Mucosa of descending colon (tissue), 3 donors: ENCODE measurements at regions not wholly inside any gene's neighbourhood (a gene's known extent, or its start where the extent isn't known, plus 50 kb on each side); places are given as distances from the start of the nearest gene placed in this dataset.

Experiments used
- ATAC-seq: fragments of 200-7000 bp; cut with Tn5 transposase; one replicate; pipeline ENCODE4 v1.9.1; 2020; ENCODE audit warnings: mild to moderate bottlenecking, moderate library complexity
- DNase-seq, 3 donors: peaks; one replicate each; pipeline ENCODE4 v3.0.0-alpha.2; 2020
- H3K36me3 ChIP-seq: fragments of 200-600 bp; one replicate; pipeline ENCODE4 v1.8.0; 2021; ENCODE audit warnings: low read depth, mild to moderate bottlenecking
- H3K4me1 ChIP-seq: fragments of 200-600 bp; one replicate; pipeline ENCODE4 v1.8.0; 2021; ENCODE audit warnings: low read depth, mild to moderate bottlenecking
- H3K4me3 ChIP-seq: fragments of 200-600 bp; one replicate; pipeline ENCODE4 v1.8.0; 2021; ENCODE audit warnings: mild to moderate bottlenecking
- H3K9me3 ChIP-seq: fragments of 200-600 bp; one replicate; pipeline ENCODE4 v1.8.0; 2021; ENCODE audit warnings: mild to moderate bottlenecking
- intact Hi-C, 2 donors: fragments of 100-400 bp; cut with DNase I in 1 of 2; cut with micrococcal nuclease in 1 of 2; formaldehyde crosslinking; loops; one replicate each; pipeline versions ENCODE4 v1.11.0 to v1.11.1; 2022; cut with DNase I, micrococcal nuclease
- TF ChIP-seq, protein P1 (sequence below): fragments of 200-600 bp; IDR thresholded peaks from one replicate; pipeline ENCODE4 v1.8.0; 2022; ENCODE audit warnings: antibody characterized with exemption, mild to moderate bottlenecking
- donor health status: DM: no; HTN: no; CAD: no; lungs with moderate emphysema.
- donor health status: DM: no; HTN: no; CAD: no.
- donor health status: DM: no; HTN: yes; CAD: no.

DNA sequence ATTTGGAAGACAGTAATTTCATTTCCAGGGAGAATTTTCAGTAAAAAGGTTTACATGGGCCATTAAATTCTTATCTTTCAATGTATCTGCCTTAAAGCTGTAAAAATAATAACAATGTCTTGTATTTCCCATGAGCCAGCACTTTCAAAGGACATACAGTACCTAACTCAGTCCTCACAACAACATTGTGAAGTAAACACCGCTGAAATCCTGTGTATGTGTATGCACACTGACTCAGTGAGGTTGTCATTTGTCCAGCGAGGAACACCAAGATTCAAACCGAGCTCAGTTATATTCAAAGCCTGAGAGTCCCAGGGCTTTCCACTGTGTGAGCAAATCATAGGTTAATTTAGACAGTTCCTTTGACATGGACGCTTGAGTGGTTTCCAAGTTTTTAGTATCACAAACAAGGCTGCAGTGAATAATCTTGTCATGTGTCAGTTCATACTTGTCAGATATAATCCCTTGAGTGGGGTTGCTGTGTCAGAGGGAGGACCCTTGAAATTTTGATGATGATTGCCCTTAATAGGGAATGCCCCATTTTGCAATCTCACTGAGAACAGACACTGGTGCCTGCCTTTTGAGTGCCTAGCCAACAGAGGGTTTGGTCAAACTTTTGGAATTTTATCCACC, 50.0 kb upstream of the SLC22A23 start:
- no peak for DNase-seq
- Histone ChIP-seq H3K4me1 (no peaks in the 10 kb centered on the region), H3K9me3 (no peaks in the 10 kb centered on the region), H3K36me3 (no peaks in the 10 kb centered on the region), H3K4me3 (no peak overlapping the region)
- TF ChIP-seq, protein P1, sequence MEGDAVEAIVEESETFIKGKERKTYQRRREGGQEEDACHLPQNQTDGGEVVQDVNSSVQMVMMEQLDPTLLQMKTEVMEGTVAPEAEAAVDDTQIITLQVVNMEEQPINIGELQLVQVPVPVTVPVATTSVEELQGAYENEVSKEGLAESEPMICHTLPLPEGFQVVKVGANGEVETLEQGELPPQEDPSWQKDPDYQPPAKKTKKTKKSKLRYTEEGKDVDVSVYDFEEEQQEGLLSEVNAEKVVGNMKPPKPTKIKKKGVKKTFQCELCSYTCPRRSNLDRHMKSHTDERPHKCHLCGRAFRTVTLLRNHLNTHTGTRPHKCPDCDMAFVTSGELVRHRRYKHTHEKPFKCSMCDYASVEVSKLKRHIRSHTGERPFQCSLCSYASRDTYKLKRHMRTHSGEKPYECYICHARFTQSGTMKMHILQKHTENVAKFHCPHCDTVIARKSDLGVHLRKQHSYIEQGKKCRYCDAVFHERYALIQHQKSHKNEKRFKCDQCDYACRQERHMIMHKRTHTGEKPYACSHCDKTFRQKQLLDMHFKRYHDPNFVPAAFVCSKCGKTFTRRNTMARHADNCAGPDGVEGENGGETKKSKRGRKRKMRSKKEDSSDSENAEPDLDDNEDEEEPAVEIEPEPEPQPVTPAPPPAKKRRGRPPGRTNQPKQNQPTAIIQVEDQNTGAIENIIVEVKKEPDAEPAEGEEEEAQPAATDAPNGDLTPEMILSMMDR = no peak
- intact Hi-C loops = no loop called here
- ATAC-seq = no peak
